ENCODE measurements at regions not wholly inside any gene's neighbourhood (a gene's known extent, or its start where the extent isn't known, plus 50 kb on each side); places are given as distances from the start of the nearest gene placed in this dataset.

- Histone ChIP-seq H3K27me3 (ENCODE audit: control insufficient read depth, insufficient read depth, low read length) (peaks cover 15% of the 10 kb centered on the region), H3K36me3 (ENCODE audit: control insufficient read depth, insufficient read depth, low read length) (no peaks in the 10 kb centered on the region), H3K4me3 (ENCODE audit: low read depth, low read length) (no peak overlapping the region)
- POLR2A ChIA-PET = no interaction called here
- TF ChIP-seq CTCF (IDR thresholded peaks at IDR 0.05; ENCODE audit: insufficient read depth, low read depth, low read length) = no peak
- CTCF ChIA-PET = no interaction called here
- no peak for DNase-seq (ENCODE audit: low read depth)
Observed at GRCh38 chr17:79217473-79218135, 143.0 kb downstream of the ENGASE start.

GRCh38 chr17:79216826-79217225, 142.2 kb downstream of the ENGASE start:
- ChIA-PET POLR2A (no interaction called here), CTCF (no interaction called here)
- H3K36me3 ChIP-seq (ENCODE audit: control insufficient read depth, insufficient read depth, low read length) = no peaks in the 10 kb centered on the region
- DNase-seq (ENCODE audit: low read depth) = no peak
- no peak for TF ChIP-seq CTCF (IDR thresholded peaks at IDR 0.05; ENCODE audit: insufficient read depth, low read depth, low read length)
- H3K4me3 ChIP-seq (ENCODE audit: low read depth, low read length) = no peak overlapping the region
- H3K27me3 ChIP-seq (ENCODE audit: control insufficient read depth, insufficient read depth, low read length) = peaks cover 12% of the 10 kb centered on the region

GRCh38 chr17:79216391-79216790, 141.8 kb downstream of the ENGASE start:
- POLR2A ChIA-PET = no interaction called here
- no peak for TF ChIP-seq CTCF (IDR thresholded peaks at IDR 0.05; ENCODE audit: insufficient read depth, low read depth, low read length)
- no peak overlapping the region for H3K4me3 ChIP-seq (ENCODE audit: low read depth, low read length)
- DNase-seq (ENCODE audit: low read depth) = no peak
- CTCF ChIA-PET = no interaction called here
- H3K27me3 ChIP-seq (ENCODE audit: control insufficient read depth, insufficient read depth, low read length) = peaks cover 12% of the 10 kb centered on the region
- no peaks in the 10 kb centered on the region for H3K36me3 ChIP-seq (ENCODE audit: control insufficient read depth, insufficient read depth, low read length)

- H3K4me3 ChIP-seq (ENCODE audit: low read depth, low read length) = no peak overlapping the region
- TF ChIP-seq CTCF (IDR thresholded peaks at IDR 0.05; ENCODE audit: insufficient read depth, low read depth, low read length) = no peak
- POLR2A ChIA-PET = no interaction called here
- no peak for DNase-seq (ENCODE audit: low read depth)
- no peaks in the 10 kb centered on the region for H3K36me3 ChIP-seq (ENCODE audit: control insufficient read depth, insufficient read depth, low read length)
- CTCF ChIA-PET = no interaction called here
- peaks cover 14% of the 10 kb centered on the region for H3K27me3 ChIP-seq (ENCODE audit: control insufficient read depth, insufficient read depth, low read length)
Observed at GRCh38 chr17:79215631-79216030, 141.0 kb downstream of the ENGASE start.

GRCh38 chr17:79214940-79215604, 140.4 kb downstream of the ENGASE start:
- ChIA-PET POLR2A (no interaction called here), CTCF (no interaction called here)
- no peak for TF ChIP-seq CTCF (IDR thresholded peaks at IDR 0.05; ENCODE audit: insufficient read depth, low read depth, low read length)
- no peak for DNase-seq (ENCODE audit: low read depth)
- H3K36me3 ChIP-seq (ENCODE audit: control insufficient read depth, insufficient read depth, low read length) = no peaks in the 10 kb centered on the region
- peaks cover 10% of the 10 kb centered on the region for H3K27me3 ChIP-seq (ENCODE audit: control insufficient read depth, insufficient read depth, low read length)
- no peak overlapping the region for H3K4me3 ChIP-seq (ENCODE audit: low read depth, low read length)

Measured in BJ (cell line).